ENCODE measurements at regions not wholly inside any gene's neighbourhood (a gene's known extent, or its start where the extent isn't known, plus 50 kb on each side); places are given as distances from the start of the nearest gene placed in this dataset.

DNA sequence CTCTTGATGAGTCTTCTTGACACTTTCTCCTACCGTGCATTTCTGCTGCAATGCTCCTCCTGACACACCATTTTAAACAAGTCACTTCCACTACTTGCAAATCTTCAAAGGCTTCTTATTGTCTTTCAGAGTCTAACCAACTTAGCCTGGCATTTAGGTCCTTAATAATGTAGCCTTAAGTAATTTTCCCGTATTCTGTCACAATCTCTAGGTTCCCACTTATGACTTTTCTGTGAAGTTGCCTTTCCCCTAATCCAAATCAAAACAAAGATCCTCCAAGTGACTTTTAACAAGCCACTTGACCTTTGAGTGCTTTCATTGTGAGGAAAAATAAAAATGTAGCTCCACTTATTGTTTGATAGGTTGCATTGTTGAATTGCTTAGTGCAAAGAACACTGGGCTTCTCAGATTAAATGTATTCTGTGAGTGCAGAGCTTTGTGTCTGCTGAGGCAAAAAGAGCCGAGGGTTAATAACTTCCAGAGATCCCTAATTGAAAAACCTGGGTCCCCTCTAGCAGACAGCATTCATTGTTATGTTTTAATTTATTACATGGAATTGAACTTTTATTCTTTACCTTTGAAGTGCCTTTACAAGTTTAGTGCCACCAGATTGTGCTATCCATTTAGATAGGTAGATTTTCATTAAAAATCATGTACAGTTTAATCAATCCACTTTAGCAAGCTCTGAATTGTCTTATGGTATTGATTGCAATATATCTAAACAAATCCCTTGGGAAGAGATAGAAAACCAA is 341.7 kb upstream of the TYRP1 start:
- H3K36me3 ChIP-seq: no peaks in the 10 kb centered on the region
- TF ChIP-seq, protein P1, sequence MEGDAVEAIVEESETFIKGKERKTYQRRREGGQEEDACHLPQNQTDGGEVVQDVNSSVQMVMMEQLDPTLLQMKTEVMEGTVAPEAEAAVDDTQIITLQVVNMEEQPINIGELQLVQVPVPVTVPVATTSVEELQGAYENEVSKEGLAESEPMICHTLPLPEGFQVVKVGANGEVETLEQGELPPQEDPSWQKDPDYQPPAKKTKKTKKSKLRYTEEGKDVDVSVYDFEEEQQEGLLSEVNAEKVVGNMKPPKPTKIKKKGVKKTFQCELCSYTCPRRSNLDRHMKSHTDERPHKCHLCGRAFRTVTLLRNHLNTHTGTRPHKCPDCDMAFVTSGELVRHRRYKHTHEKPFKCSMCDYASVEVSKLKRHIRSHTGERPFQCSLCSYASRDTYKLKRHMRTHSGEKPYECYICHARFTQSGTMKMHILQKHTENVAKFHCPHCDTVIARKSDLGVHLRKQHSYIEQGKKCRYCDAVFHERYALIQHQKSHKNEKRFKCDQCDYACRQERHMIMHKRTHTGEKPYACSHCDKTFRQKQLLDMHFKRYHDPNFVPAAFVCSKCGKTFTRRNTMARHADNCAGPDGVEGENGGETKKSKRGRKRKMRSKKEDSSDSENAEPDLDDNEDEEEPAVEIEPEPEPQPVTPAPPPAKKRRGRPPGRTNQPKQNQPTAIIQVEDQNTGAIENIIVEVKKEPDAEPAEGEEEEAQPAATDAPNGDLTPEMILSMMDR (IDR thresholded peaks at IDR 0.05): no peak
- no peak for TF ChIP-seq POLR2A (IDR thresholded peaks at IDR 0.05)
- DNase-seq: no peak
- H3K4me3 ChIP-seq: no peak overlapping the region
- H3K27me3 ChIP-seq: no peaks in the 10 kb centered on the region
- no peaks in the 10 kb centered on the region for H3K9me3 ChIP-seq
- no peak overlapping the region for H3K27ac ChIP-seq
- no peaks in the 10 kb centered on the region for H3K4me1 ChIP-seq

GRCh38 chr9:12352045-12352315 is 341.2 kb upstream of the TYRP1 start:
- no peak for DNase-seq
- TF ChIP-seq POLR2A (IDR thresholded peaks at IDR 0.05): no peak
- TF ChIP-seq, protein P1 (IDR thresholded peaks at IDR 0.05): no peak
- Histone ChIP-seq H3K27ac (no peak overlapping the region), H3K27me3 (no peaks in the 10 kb centered on the region), H3K36me3 (no peaks in the 10 kb centered on the region), H3K9me3 (no peaks in the 10 kb centered on the region), H3K4me3 (no peak overlapping the region), H3K4me1 (no peaks in the 10 kb centered on the region)

DNA sequence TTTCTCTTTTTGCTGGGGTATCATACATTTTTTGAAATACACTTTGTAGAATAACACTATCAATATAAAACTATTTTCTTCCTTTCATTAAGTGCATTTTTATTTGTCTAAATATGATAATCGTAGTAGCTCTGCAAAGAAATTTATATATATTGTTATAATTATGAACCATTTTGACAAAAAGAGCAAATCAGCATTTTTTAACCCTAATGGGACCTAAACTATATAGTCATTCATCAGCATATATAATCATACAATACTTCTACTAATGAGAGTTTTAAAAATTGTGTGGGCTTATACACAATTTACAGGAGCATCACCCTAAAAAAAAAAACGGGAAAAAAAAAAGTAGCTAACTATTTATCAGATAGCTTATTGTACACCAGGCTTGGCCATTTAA is 329.7 kb upstream of the TYRP1 start:
- no peaks in the 10 kb centered on the region for H3K36me3 ChIP-seq
- H3K27ac ChIP-seq: no peak overlapping the region
- no peaks in the 10 kb centered on the region for H3K9me3 ChIP-seq
- DNase-seq: no peak
- no peak overlapping the region for H3K4me3 ChIP-seq
- no peaks in the 10 kb centered on the region for H3K27me3 ChIP-seq
- no peak for TF ChIP-seq POLR2A (IDR thresholded peaks at IDR 0.05)
- TF ChIP-seq, protein P1 (IDR thresholded peaks at IDR 0.05): no peak
- H3K4me1 ChIP-seq: no peaks in the 10 kb centered on the region

GRCh38 chr9:12368569-12368968 is 324.6 kb upstream of the TYRP1 start:
- no peak for DNase-seq
- no peaks in the 10 kb centered on the region for H3K4me1 ChIP-seq
- H3K27me3 ChIP-seq: no peaks in the 10 kb centered on the region
- no peaks in the 10 kb centered on the region for H3K9me3 ChIP-seq
- no peaks in the 10 kb centered on the region for H3K36me3 ChIP-seq
- no peak for TF ChIP-seq POLR2A (IDR thresholded peaks at IDR 0.05)
- TF ChIP-seq, protein P1 (IDR thresholded peaks at IDR 0.05): no peak
- no peak overlapping the region for H3K4me3 ChIP-seq
- H3K27ac ChIP-seq: no peak overlapping the region

GRCh38 chr9:12391839-12392509 is 301.2 kb upstream of the TYRP1 start:
- no peak overlapping the region for H3K4me3 ChIP-seq
- H3K4me1 ChIP-seq: no peaks in the 10 kb centered on the region
- no peaks in the 10 kb centered on the region for H3K9me3 ChIP-seq
- no peaks in the 10 kb centered on the region for H3K27me3 ChIP-seq
- TF ChIP-seq, protein P1 (IDR thresholded peaks at IDR 0.05): no peak
- no peak for TF ChIP-seq POLR2A (IDR thresholded peaks at IDR 0.05)
- no peak for DNase-seq
- no peak overlapping the region for H3K27ac ChIP-seq
- H3K36me3 ChIP-seq: no peaks in the 10 kb centered on the region
